Osteoblast (primary cell): ENCODE measurements at regions not wholly inside any gene's neighbourhood (a gene's known extent, or its start where the extent isn't known, plus 50 kb on each side); places are given as distances from the start of the nearest gene placed in this dataset.
"Not testable (repeated sequence)": the region's sequence is repeated elsewhere in the genome, so short reads cannot be mapped to it uniquely, and the experiment has no call there.

ENCODE experiments used
- DNase-seq: peaks from one replicate; pipeline ENCODE4 v3.0.0; 2011; ENCODE audit warnings: low spot score, mixed read lengths; ENCODE audit not compliant: insufficient read length; ENCODE audit errors: missing footprints
- H2AFZ ChIP-seq: 2 replicates; pipeline ENCODE4 v1.6.0; 2011; ENCODE audit warnings: mild to moderate bottlenecking, low read length
- H3K27ac ChIP-seq: 2 replicates; pipeline ENCODE4 v1.5.1; 2011; ENCODE audit warnings: mild to moderate bottlenecking, low read depth, low read length, moderate library complexity
- H3K27me3 ChIP-seq: 2 replicates; pipeline ENCODE4 v1.6.0; 2012; ENCODE audit warnings: mild to moderate bottlenecking, control low read depth, inconsistent platforms, low read length, moderate library complexity; ENCODE audit not compliant: insufficient read depth
- H3K36me3 ChIP-seq: 2 replicates; pipeline ENCODE4 v1.5.1; 2011; ENCODE audit warnings: mild to moderate bottlenecking, low read length, control low read depth, moderate library complexity; ENCODE audit not compliant: insufficient read depth
- H3K4me1 ChIP-seq: 2 replicates; pipeline ENCODE4 v1.5.1; 2011; ENCODE audit warnings: mild to moderate bottlenecking, low read length, control low read depth, moderate library complexity; ENCODE audit not compliant: insufficient read depth
- H3K4me2 ChIP-seq: 2 replicates; pipeline ENCODE4 v1.6.0; 2011; ENCODE audit warnings: mild to moderate bottlenecking, low read length; ENCODE audit not compliant: insufficient read depth
- H3K4me3 ChIP-seq: fragments of 200-600 bp; sonication (generic); 3 replicates; pipeline ENCODE4 v1.5.1; 2012; ENCODE audit warnings: mild to moderate bottlenecking, low read length, inconsistent platforms; ENCODE audit not compliant: insufficient read depth
- H3K79me2 ChIP-seq: 2 replicates; pipeline ENCODE4 v1.6.0; 2012; ENCODE audit warnings: mild to moderate bottlenecking, low read length, control low read depth, inconsistent platforms; ENCODE audit not compliant: insufficient read depth
- H3K9me3 ChIP-seq: 2 replicates; pipeline ENCODE4 v1.5.1; 2011; ENCODE audit warnings: low read depth, low read length, control low read depth
- H4K20me1 ChIP-seq: 2 replicates; pipeline ENCODE4 v1.6.0; 2012; ENCODE audit warnings: mild to moderate bottlenecking, low read length, control low read depth; ENCODE audit not compliant: insufficient read depth
- CTCF ChIP-seq: IDR thresholded peaks from 2 replicates; pipeline ENCODE4 v1.5.1; 2011; ENCODE audit warnings: mild to moderate bottlenecking, low read depth, low read length, moderate library complexity; ENCODE audit errors: extremely low read depth

GRCh38 chr11:87804176-87804575 is 371.1 kb downstream of the RAB38 start:
- Histone ChIP-seq H3K9me3 (no peaks in the 10 kb centered on the region), H4K20me1 (no peaks in the 10 kb centered on the region), H2AFZ (no peak overlapping the region), H3K27me3 (no peaks in the 10 kb centered on the region), H3K4me3 (no peak overlapping the region), H3K4me2 (no peak overlapping the region), H3K27ac (no peak overlapping the region), H3K4me1 (no peaks in the 10 kb centered on the region), H3K79me2 (no peaks in the 10 kb centered on the region), H3K36me3 (no peaks in the 10 kb centered on the region)
- TF ChIP-seq CTCF, result no peak
- no peak for DNase-seq

GRCh38 chr11:87803748-87804147 is 371.5 kb downstream of the RAB38 start:
- Histone ChIP-seq H3K4me1 (no peaks in the 10 kb centered on the region), H3K27ac (no peak overlapping the region), H3K36me3 (no peaks in the 10 kb centered on the region), H3K4me3 (no peak overlapping the region), H3K79me2 (no peaks in the 10 kb centered on the region), H3K9me3 (no peaks in the 10 kb centered on the region), H3K4me2 (no peak overlapping the region), H2AFZ (no peak overlapping the region), H3K27me3 (no peaks in the 10 kb centered on the region), H4K20me1 (no peaks in the 10 kb centered on the region)
- no peak for TF ChIP-seq CTCF
- no peak for DNase-seq

- not testable (repeated sequence) for H2AFZ ChIP-seq, H3K4me3 ChIP-seq, H4K20me1 ChIP-seq, H3K4me1 ChIP-seq, DNase-seq, H3K4me2 ChIP-seq, H3K36me3 ChIP-seq, H3K27ac ChIP-seq, H3K79me2 ChIP-seq, H3K9me3 ChIP-seq, H3K27me3 ChIP-seq
Observed at GRCh38 chr11:87784862-87785261, 390.4 kb downstream of the RAB38 start.

- Histone ChIP-seq H3K9me3 (no peaks in the 10 kb centered on the region), H2AFZ (no peak overlapping the region), H3K79me2 (no peaks in the 10 kb centered on the region), H3K4me2 (no peak overlapping the region), H3K4me3 (no peak overlapping the region), H4K20me1 (no peaks in the 10 kb centered on the region), H3K36me3 (no peaks in the 10 kb centered on the region), H3K27ac (no peak overlapping the region), H3K4me1 (no peaks in the 10 kb centered on the region), H3K27me3 (no peaks in the 10 kb centered on the region)
- no peak for TF ChIP-seq CTCF
- no peak for DNase-seq
Observed at GRCh38 chr11:87780068-87780413, 395.2 kb downstream of the RAB38 start.
